ENCODE measurements at regions not wholly inside any gene's neighbourhood (a gene's known extent, or its start where the extent isn't known, plus 50 kb on each side); places are given as distances from the start of the nearest gene placed in this dataset.

GRCh38 chr17:56675876-56676660 is 82.6 kb downstream of the NOG start:
- no peak for TF ChIP-seq MAX (IDR thresholded peaks at IDR 0.05; ENCODE audit: insufficient read depth, insufficient read length)
- TF ChIP-seq MYC (IDR thresholded peaks at IDR 0.05; ENCODE audit: low read depth, low read length), result no peak
- TF ChIP-seq GATA2 (IDR thresholded peaks at IDR 0.05; ENCODE audit: insufficient read depth, insufficient read length, low read depth, low read length), result no peak
- TF ChIP-seq FOS (IDR thresholded peaks at IDR 0.05; ENCODE audit: borderline replicate concordance, insufficient read depth, low read length), result no peak
- no peak for TF ChIP-seq JUN (IDR thresholded peaks at IDR 0.05; ENCODE audit: borderline replicate concordance, insufficient read depth, insufficient read length, low read depth)
- TF ChIP-seq POLR2A (IDR thresholded peaks at IDR 0.05; ENCODE audit: low read depth, low read length), result no peak
- TF ChIP-seq EZH2 (IDR thresholded peaks at IDR 0.05; ENCODE audit: borderline replicate concordance, low read depth, low read length, severe bottlenecking), result no peak
- no peak for TF ChIP-seq POLR2AphosphoS5 (IDR thresholded peaks at IDR 0.05; ENCODE audit: insufficient read depth, low read depth, low read length)
- TF ChIP-seq CTCF (IDR thresholded peaks at IDR 0.05; ENCODE audit: extremely low read depth in 1 of 2, insufficient read depth in 1 of 2, low read depth in 1 of 2, low read length in 2 of 2), result no peak
- no peaks in the 10 kb centered on the region for H3K9me3 ChIP-seq (replicated peaks; ENCODE audit: control insufficient read depth, insufficient read depth, low read length)
- ChIA-PET CTCF (interaction anchor here (0.7 to 4.6 kb wide), 5 partner anchors 23 to 40 kb away, joined by 3 to 55 read pairs (median 4); no protein-coding TSS in a partner anchor), POLR2A (no interaction called here)
- no peak overlapping the region for H2AFZ ChIP-seq (ENCODE audit: low read depth, low read length)
- H3K79me2 ChIP-seq (ENCODE audit: control insufficient read depth, insufficient read depth, low read length), result no peaks in the 10 kb centered on the region
- no peak for DNase-seq (ENCODE audit: low read depth, low spot score)
- H3K27ac ChIP-seq (ENCODE audit: insufficient read depth, low read depth, low read length), result no peak overlapping the region
- no TSS peak for BruUV-seq (replicated peaks)
- no peaks in the 10 kb centered on the region for H3K36me3 ChIP-seq (ENCODE audit: control insufficient read depth in 2 of 2, extremely low read depth in 1 of 2, insufficient read depth in 2 of 2, low read length in 2 of 2)
- H3K4me1 ChIP-seq (ENCODE audit: control insufficient read depth, extremely low read depth, insufficient read depth, low read length), result peaks cover 16% of the 10 kb centered on the region
- no peak overlapping the region for H3K4me3 ChIP-seq (replicated peaks in 1 of 3; ENCODE audit: insufficient read depth in 1 of 3, low read depth in 1 of 3, low read length in 3 of 3)
- no peak overlapping the region for H3K4me2 ChIP-seq (ENCODE audit: insufficient read depth, low read length)
- H4K20me1 ChIP-seq (replicated peaks; ENCODE audit: control insufficient read depth, extremely low read depth, insufficient read depth, low read length), result no peaks in the 10 kb centered on the region
- no peak for FAIRE-seq
- dilution Hi-C loops (cut with MboI; ENCODE audit: extremely low pct_ligation_motif_present, low sequenced_read_pairs), result no loop called here
- no peaks in the 10 kb centered on the region for H3K9me1 ChIP-seq (replicated peaks; ENCODE audit: control insufficient read depth, extremely low read depth, insufficient read depth, low read length)
- H3K27me3 ChIP-seq (ENCODE audit: control insufficient read depth in 2 of 2, insufficient read depth in 2 of 2, low read length in 2 of 2), result peaks cover 32 to 39% of the 10 kb centered on the region in 2 experiments
- no peak overlapping the region for H3K9ac ChIP-seq (replicated peaks; ENCODE audit: extremely low read depth, insufficient read depth, low read length)
- intact Hi-C loops (cut with micrococcal nuclease), result no loop called here
